NT2/D1 (cell line): ENCODE measurements at regions not wholly inside any gene's neighbourhood (a gene's known extent, or its start where the extent isn't known, plus 50 kb on each side); places are given as distances from the start of the nearest gene placed in this dataset.

ENCODE experiments used
- DNase-seq: peaks from one replicate; pipeline ENCODE4 v3.0.0-alpha.2; 2011; ENCODE audit warnings: low read depth, low spot score
- H3K27me3 ChIP-seq: 2 replicates; pipeline ENCODE4 v1.6.0; 2011; ENCODE audit warnings: mild to moderate bottlenecking; ENCODE audit not compliant: insufficient read length, insufficient read depth
- H3K36me3 ChIP-seq: 2 replicates; pipeline ENCODE4 v1.6.1; 2011; ENCODE audit warnings: mild to moderate bottlenecking, low read length, mixed read lengths; ENCODE audit not compliant: insufficient read depth, insufficient read length
- H3K4me1 ChIP-seq: 2 replicates; pipeline ENCODE4 v1.5.1; 2011; ENCODE audit not compliant: insufficient read depth, insufficient read length
- H3K4me3 ChIP-seq: 2 replicates; pipeline ENCODE4 v1.5.1; 2011; ENCODE audit warnings: low read depth; ENCODE audit not compliant: insufficient read length
- H3K9ac ChIP-seq: 2 replicates; pipeline ENCODE4 v1.6.0; 2011; ENCODE audit warnings: low read depth; ENCODE audit not compliant: insufficient read length
- H3K9me3 ChIP-seq: 2 replicates; pipeline ENCODE4 v1.5.1; 2011; ENCODE audit warnings: mild to moderate bottlenecking, low read length; ENCODE audit not compliant: insufficient read depth
- SUZ12 ChIP-seq: IDR thresholded peaks from 2 replicates; pipeline ENCODE4 v1.6.1; 2011; ENCODE audit not compliant: insufficient read length, insufficient read depth; ENCODE audit errors: extremely low read depth
- YY1 ChIP-seq: IDR thresholded peaks from 2 replicates; pipeline ENCODE4 v1.6.1; 2011; ENCODE audit not compliant: insufficient read length, insufficient read depth
- ZNF274 ChIP-seq: IDR thresholded peaks from 2 replicates; pipeline ENCODE4 v1.6.1; 2011; ENCODE audit warnings: mild to moderate bottlenecking, low read depth, low read length

- no peak for DNase-seq
- H3K4me1 ChIP-seq, result no peaks in the 10 kb centered on the region
- TF ChIP-seq SUZ12 (no peak), YY1 (no peak), ZNF274 (no peak)
- no peaks in the 10 kb centered on the region for H3K27me3 ChIP-seq
- no peak overlapping the region for H3K4me3 ChIP-seq
- H3K36me3 ChIP-seq, result no peaks in the 10 kb centered on the region
- H3K9me3 ChIP-seq, result no peaks in the 10 kb centered on the region
- H3K9ac ChIP-seq, result no peak overlapping the region
Measured at GRCh38 chr9:7401116-7401515, 398.5 kb downstream of the DMAC1 start.

GRCh38 chr9:7394002-7394774 is 405.4 kb downstream of the DMAC1 start:
- Histone ChIP-seq H3K27me3 (no peaks in the 10 kb centered on the region), H3K9me3 (no peaks in the 10 kb centered on the region), H3K36me3 (no peaks in the 10 kb centered on the region), H3K4me3 (no peak overlapping the region), H3K9ac (no peak overlapping the region), H3K4me1 (no peaks in the 10 kb centered on the region)
- TF ChIP-seq SUZ12 (no peak), ZNF274 (no peak), YY1 (no peak)
- no peak for DNase-seq

DNA sequence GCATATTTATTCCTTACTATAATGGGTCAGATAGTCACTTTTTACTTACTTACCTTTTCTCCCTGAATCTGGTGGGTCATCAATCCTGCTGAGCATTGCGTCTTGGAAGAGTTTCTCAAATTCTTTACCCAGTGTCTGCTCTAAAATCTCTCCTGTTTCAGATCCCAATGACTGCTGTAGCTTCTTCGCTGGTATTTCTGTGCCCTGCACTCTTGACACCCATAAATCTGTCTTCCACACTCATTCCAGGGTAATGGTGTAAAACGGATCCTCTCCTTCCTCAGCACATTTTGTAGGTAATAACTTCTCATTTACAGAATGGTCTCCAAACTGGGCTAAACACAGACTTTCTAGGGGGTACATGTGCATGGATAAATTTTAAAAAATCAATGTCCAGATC is 407.4 kb downstream of the DMAC1 start:
- Histone ChIP-seq H3K36me3 (no peaks in the 10 kb centered on the region), H3K4me3 (no peak overlapping the region), H3K9ac (no peak overlapping the region), H3K9me3 (no peaks in the 10 kb centered on the region), H3K4me1 (no peaks in the 10 kb centered on the region), H3K27me3 (no peaks in the 10 kb centered on the region)
- TF ChIP-seq YY1, result no peak
- TF ChIP-seq ZNF274, result no peak
- TF ChIP-seq SUZ12, result no peak
- DNase-seq, result no peak

DNA sequence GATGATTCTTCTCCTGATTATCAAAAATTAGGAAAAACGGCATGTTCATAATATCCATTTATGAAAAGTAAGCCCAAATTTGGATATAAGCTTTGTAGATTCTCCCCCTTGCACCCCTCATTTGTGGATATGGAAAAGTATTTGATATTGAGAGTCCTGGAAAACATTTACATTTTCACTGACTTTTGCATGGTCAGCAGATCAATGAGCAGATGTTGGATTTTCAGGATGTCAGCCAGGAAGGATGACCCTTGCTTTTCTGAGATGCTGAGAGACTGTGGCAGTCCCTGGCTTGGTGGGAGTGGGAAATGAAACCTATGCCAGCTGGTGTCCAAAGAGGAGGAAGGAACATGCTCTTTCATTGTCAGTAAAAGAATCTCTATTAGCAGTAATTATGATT is 410.8 kb downstream of the DMAC1 start:
- TF ChIP-seq YY1 (no peak), SUZ12 (no peak), ZNF274 (no peak)
- Histone ChIP-seq H3K27me3 (no peaks in the 10 kb centered on the region), H3K9me3 (no peaks in the 10 kb centered on the region), H3K4me3 (no peak overlapping the region), H3K36me3 (no peaks in the 10 kb centered on the region), H3K9ac (no peak overlapping the region), H3K4me1 (no peaks in the 10 kb centered on the region)
- no peak for DNase-seq

GRCh38 chr9:7387840-7388239 is 411.7 kb downstream of the DMAC1 start:
- Histone ChIP-seq H3K27me3 (no peaks in the 10 kb centered on the region), H3K9ac (no peak overlapping the region)

DNA sequence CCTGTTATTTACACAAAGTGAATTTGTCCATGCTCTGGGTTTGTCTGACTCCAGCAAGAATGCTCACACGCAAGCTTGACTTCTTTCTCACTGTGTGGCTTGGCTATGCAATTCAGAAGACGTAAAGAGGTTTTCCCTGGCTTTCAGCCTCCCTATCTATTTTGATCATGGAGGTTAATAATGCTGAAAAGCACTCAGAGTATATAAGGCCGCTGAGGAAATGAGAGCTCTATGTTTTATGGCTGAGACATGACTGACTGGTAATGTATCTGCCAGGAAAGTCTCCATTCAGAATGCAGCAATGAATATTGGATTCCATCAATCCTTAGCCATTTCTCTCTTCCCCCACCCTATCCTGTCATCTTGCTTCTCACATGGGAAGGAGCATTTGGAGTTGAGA is 417.3 kb downstream of the DMAC1 start:
- no peak for DNase-seq
- Histone ChIP-seq H3K4me3 (no peak overlapping the region), H3K36me3 (no peaks in the 10 kb centered on the region), H3K9ac (no peak overlapping the region), H3K27me3 (no peaks in the 10 kb centered on the region), H3K9me3 (no peaks in the 10 kb centered on the region), H3K4me1 (no peaks in the 10 kb centered on the region)
- TF ChIP-seq YY1 (no peak), SUZ12 (no peak), ZNF274 (no peak)

More at GRCh38 chr9:7387840-7388239, 411.7 kb downstream of the DMAC1 start:
- TF ChIP-seq YY1, result no peak
- no peak for TF ChIP-seq ZNF274
- no peak for TF ChIP-seq SUZ12
- H3K9me3 ChIP-seq, result no peaks in the 10 kb centered on the region
- no peak overlapping the region for H3K4me3 ChIP-seq
- no peaks in the 10 kb centered on the region for H3K4me1 ChIP-seq
- no peaks in the 10 kb centered on the region for H3K36me3 ChIP-seq
- no peak for DNase-seq

GRCh38 chr9:7377489-7377888 is 422.1 kb downstream of the DMAC1 start:
- Histone ChIP-seq H3K9me3 (0 out of 2 replicates have a peak, but pooled peaks cover 5% of the 10 kb centered on the region), H3K4me1 (no peaks in the 10 kb centered on the region), H3K4me3 (no peak overlapping the region), H3K36me3 (no peaks in the 10 kb centered on the region), H3K27me3 (no peaks in the 10 kb centered on the region), H3K9ac (no peak overlapping the region)
- no peak for TF ChIP-seq SUZ12
- no peak for TF ChIP-seq YY1
- no peak for TF ChIP-seq ZNF274
- no peak for DNase-seq
